ENCODE measurements at regions not wholly inside any gene's neighbourhood (a gene's known extent, or its start where the extent isn't known, plus 50 kb on each side); places are given as distances from the start of the nearest gene placed in this dataset.

- DNase-seq (ENCODE audit: low spot score) = peak; percentile 33
Observed at GRCh38 chr5:2131826-2132496, 249.2 kb upstream of the IRX4 start.

DNA sequence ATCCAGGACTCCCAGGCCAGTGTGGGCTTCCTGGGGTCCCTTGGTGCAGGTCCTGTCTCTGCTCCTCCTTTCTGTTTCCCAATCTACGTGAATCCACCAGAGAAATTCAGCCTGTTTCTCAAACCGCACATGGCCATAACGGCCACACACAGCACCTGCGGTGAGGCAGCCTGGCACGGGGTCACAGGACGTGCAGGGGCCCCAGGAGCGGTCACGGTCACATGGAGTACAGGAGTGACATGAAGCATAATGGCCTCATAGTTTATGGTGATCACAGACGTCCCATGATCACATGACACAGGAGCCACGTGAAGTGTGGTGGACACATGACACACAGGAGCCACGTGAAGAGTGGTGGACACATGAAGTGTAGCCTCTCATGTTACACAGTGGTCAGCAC lies 248.5 kb upstream of the IRX4 start:
- no peak for DNase-seq (ENCODE audit: low spot score)

DNA sequence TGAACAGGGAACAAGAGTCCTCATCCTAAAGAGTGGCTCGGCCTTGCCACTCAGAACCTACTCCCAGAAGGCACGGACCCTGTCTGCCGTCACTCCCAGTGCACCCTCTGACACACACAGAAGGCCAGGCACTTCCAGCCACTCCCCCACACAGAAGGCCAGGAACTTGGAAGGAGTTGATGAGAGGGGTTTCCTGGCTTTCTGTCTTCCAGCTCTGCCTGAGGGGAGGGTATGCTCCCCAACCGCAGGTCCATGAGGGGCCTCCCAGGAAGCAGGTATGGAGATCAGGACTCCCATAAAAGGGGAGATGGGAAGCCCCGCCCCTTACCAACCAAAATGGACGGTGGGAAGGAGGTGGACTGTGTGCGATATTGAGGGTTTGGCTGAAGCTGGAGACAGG lies 247.6 kb upstream of the IRX4 start:
- no peak for DNase-seq (ENCODE audit: low spot score)

- no peak for DNase-seq (ENCODE audit: low spot score)
Observed at GRCh38 chr5:2129568-2130272, 247.0 kb upstream of the IRX4 start.

DNA sequence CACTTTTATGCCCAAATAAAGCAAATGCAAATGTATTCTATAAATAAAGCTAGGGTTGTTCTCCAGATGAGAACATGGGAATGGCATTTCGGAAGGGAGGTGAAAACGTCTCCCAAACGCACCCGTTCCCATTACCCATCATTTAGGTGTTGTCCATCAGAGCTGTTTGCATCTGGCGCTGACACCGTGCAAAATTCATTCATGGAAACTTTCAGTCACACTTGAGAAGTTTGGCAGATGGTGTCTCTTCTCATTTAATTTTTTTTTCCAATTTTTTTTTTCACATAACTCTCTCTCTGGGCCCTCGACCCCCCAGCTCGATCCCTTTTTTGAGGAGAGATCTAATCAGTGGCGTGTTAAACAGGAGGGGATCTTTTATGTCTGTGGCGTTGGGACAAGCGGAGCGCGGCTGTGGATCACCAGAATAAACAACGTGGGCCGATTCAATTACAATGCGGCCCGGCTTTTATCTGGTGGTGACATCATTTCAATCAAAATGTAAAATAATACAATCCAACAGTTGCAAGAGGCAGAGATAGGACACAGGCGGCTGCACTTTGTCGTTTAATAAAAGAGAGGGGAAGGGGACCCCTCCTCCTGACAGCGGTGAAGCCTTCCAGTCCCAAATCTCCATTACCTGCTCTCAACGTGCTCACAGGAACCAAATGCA lies 246.1 kb upstream of the IRX4 start:
- no peak for DNase-seq (ENCODE audit: low spot score)

- no peak for DNase-seq (ENCODE audit: low spot score)
Observed at GRCh38 chr5:2126512-2126911, 243.8 kb upstream of the IRX4 start.

DNA sequence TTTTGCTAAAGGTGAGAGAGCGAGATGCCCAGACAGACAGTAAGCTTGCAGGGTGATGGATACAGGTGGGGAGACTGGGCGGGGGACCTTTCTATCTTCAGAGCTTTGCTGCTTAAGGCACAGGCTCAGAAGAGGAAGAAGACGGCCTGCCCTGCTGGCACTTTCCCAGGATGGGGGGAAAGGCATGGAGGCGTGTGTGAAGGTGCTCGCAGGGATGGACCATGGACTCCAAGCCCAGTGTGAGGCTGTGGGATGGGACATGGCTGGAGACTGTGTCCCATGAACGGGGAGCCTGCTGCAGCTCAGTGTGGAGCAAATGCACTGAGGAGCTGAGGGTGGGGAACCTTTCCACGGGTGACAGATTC lies 243.2 kb upstream of the IRX4 start:
- DNase-seq (ENCODE audit: low spot score) = no peak

DNA sequence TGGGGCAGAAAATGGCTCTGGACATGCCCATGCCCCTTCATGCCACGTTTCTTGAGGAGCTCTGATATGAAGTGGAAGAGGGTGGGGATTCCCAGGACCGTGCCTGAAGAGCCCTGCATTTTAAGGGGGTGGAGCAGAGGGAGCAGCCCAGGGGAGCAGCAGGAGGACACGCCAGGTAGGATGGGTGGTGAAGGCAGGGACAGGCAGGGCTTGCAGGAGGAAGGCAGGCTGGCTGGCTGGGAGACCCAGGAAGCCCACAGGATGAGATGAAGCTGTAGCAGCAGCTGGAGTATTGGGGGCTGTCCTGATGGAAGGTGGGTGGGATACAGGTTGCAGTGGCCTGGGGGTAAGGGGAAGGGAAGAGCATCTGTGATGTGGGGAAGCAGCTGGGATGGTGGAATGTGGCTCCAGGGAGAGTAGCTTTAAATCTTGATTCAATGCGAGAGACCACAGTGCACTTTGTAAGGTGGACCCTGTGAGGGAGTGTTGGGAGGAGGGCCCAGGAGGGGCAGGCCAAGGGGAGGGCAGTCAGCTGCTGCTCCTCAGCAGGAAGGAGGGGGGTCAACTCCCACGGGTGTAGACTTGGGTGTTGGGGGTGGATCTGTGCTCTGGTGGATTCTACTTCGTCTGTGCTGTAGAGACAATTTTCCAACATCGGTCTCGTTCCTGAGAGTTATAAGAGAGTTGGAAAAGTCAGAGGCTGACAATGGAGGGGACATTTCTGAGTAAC lies 242.6 kb upstream of the IRX4 start:
- no peak for DNase-seq (ENCODE audit: low spot score)

- no peak for DNase-seq (ENCODE audit: low spot score)
Observed at GRCh38 chr5:2124434-2125170, 241.9 kb upstream of the IRX4 start.

DNA sequence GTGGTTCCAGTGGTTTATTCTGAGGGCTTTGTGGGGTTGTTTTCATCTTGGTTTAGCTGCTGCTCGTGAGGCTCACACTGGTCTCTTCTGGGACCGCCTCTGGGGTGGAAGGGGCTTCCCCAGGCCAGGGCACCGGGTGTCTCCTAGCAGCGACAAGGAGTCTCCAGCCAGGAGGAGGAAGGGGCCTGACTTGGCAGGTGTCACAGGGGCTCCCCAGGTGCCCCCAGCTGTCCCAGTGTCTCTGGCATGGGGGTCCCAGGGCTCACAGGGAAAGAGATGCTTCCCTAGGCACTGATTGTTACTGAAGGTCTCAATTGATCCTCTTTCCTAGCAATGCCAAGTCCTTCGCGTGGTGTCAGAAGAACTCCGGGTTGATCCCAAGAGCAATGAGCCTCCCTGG lies 241.1 kb upstream of the IRX4 start:
- no peak for DNase-seq (ENCODE audit: low spot score)

GRCh38 chr5:2120361-2120760 lies 237.6 kb upstream of the IRX4 start:
- DNase-seq (ENCODE audit: low spot score) = no peak

DNA sequence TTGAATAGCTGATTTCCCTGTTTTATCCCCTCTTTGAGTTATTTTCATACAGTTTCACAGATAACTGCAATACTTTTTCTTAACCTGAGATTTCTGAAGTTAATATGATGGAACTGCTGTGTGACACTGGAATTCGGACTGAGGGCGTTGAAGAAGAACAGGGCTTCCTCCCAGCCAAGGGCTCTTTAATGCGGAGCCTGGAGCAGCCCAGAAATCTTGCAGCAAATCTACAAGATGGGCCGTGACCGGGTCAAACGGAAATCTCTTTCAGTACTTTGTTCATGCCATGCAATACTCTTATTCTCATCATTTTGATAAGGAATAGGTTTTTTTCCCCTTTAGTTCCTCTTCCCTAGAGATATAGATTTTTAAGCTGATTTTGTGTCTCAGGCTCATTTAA lies 236.8 kb upstream of the IRX4 start:
- no peak for DNase-seq (ENCODE audit: low spot score)

DNA sequence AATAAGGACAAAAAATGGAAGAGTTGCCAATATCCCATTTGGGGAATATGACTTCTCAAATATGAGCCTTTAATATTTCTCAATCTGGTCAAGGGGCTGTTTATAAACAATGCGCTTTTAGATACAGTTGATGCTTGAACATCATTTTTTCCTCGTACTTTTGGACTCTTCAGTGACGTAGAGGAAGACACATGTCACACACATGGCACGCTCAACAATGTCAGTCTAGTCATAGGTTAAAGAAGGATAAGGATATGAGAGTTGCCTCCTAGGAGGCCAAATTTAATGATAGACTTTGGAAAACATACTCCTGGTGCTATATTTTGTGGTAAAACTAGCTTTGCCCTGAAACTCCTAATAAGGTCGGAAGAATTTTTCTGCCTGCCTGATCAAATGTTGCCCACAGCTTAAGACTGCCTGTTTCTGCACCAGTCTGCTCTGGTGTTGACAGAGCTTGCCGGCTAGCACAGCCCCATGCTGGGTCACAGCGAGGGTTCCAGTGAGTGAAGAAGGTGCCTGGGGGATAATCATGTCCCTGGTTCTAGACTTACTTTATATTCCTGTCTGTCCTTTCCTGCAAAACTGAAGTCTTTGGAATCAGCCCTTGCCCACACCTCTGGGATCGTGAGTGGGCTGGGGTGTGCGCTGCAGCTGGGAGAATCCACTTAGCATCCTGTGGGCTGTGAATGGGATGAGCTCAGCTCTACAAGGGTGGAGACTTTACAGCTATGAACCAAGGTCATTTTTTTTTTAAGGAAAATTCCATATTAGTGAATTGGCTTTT lies 230.8 kb upstream of the IRX4 start:
- no peak for DNase-seq (ENCODE audit: low spot score)

DNA sequence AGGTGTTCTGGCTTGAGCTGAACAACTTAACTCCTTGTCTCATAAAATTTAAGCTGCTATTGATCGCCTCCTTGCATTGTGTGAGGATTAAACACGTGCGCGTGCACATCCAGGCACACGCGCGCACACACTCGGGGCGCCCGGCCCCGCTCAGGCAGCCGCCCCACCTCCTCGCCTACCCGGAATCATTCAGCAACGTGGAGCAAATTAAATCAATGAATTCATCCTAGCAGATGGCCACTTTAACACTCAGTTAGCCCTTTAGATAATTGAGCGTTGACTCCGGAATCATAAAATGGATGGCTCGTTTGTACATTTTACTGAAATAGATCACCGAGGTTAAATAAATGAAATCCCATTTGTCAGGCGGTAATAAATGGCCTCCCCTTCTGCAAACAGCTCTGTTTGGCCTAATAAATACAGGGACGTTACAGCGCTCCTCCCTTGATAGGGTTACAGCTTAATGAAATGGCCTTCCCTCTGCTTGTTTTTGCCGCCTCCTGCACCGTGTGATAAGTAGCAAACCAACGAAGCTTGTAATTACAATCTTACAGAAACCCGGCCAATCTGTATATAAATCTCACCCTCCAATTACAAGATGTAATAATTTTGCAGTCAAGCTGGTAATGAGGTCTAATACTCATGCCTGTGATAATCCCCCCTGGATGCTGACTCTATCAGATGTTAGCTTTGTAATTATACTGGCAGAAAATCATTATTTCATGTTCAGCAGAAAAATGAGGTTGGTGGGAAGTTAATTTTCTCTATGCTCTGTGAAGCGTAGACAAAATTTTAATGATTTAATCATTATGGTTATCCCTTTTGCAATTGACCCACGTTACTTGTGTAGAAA lies 229.7 kb upstream of the IRX4 start:
- DNase-seq (ENCODE audit: low spot score) = no peak

DNA sequence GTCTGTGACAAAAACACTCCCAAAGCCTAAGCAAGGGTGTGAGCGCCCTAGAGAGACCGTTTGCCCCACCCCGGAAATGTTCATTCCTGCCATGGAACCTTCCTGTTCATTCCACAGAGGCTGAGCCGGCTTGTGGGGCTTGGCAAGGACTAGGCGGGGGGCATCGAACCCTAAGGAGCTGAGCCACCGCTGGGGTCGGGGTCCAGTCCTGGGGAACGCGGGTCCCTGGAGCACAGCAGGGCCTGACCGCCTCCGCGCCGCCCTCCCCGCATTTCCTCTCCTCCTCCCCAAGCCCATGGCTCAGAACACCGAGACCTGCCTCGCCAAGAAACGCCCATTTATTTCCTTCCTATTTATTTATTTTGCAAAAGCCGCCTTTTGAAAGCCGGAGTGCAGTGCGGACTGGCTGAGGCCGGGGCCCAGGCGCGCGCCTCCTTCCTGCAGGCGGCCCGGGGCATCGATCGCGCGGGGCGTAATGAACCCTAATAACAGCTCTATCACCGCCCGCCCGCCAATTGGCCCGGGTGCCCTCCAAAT lies 228.9 kb upstream of the IRX4 start:
- DNase-seq (ENCODE audit: low spot score) = no peak

- no peak for DNase-seq (ENCODE audit: low spot score)
Observed at GRCh38 chr5:2110934-2111462, 228.3 kb upstream of the IRX4 start.

DNA sequence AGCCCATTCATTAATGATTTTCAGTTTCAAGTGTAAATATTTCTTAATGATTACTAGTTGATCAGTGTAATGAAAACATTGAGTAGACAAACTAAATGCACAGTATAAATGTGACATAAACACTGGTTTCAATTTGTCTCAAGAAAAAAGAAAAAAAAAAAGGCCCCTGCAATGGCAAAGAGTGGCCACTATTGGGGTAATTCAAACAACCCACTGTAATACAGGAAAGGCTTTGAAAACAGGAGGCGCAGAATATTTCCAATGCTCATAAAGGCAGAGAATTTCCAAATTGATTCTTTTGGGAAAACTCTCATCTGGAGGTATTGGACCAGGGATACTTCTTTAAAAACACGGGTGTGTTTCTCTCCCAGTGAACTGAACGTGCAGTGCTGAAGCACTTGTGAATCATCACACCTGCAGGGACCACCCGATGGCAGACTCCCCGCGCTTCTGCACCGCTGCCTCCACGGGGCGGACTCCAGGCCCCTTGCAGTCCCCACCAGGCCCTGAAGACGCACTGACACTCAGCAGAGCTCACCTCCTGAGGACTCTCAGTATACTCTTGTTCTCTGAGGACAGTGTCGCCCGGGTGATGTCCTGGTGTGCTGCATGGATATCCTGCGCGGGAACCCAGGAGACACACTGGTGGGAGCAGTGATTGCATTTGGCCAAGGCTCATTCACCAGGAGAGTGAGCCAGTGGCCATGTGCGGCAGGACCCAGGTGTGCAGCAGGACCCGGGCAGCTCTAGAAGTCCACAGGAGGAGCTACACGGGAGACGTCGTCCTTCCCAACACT lies 227.6 kb upstream of the IRX4 start:
- DNase-seq (ENCODE audit: low spot score) = no peak

DNA sequence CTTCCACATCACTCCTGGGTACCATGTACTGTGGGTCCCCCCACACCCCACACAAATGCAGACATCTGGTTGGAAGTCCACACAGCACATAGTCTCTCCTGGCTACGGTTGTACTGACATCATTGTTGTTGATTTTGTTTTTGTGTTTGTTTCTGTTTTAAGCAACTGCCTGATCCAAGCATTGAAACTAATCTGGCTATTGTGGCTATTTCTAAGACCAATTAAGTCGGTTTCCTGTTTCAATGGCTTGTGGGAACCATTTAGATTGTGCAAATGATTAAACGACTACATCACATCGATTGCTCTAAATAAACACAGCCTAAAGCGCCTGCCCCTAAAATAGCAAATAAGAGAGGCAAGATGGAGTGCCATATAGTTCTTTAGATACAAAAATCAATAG lies 226.8 kb upstream of the IRX4 start:
- no peak for DNase-seq (ENCODE audit: low spot score)

GRCh38 chr5:2106721-2107120 lies 224.0 kb upstream of the IRX4 start:
- no peak for DNase-seq (ENCODE audit: low spot score)

Measured in ureter (tissue), 1 donor.